B cell (primary cell): ENCODE measurements at regions not wholly inside any gene's neighbourhood (a gene's known extent, or its start where the extent isn't known, plus 50 kb on each side); places are given as distances from the start of the nearest gene placed in this dataset.

Experiments used
- ATAC-seq: fragments of 200-7000 bp; cut with Tn5 transposase; one replicate; pipeline ENCODE4 v1.10.0; 2021; ENCODE audit warnings: low read depth, mild to moderate bottlenecking, moderate number of reproducible peaks, moderate library complexity
- CTCF ChIA-PET: fragments of 350-600 bp; sonication (Branson Sonifier 250); formaldehyde crosslinking; loops from one replicate; lab custom pipeline; 2021; ENCODE audit warnings: antibody characterized with exemption, inconsistent platforms; lab: Charles Lee
- POLR2A ChIA-PET: fragments of 350-600 bp; sonication (Branson Sonifier 250); formaldehyde crosslinking; loops from one replicate; lab custom pipeline; 2021; ENCODE audit warnings: antibody characterized with exemption; lab: Charles Lee
- DNase-seq: peaks from one replicate; pipeline ENCODE4 v3.0.0; 2013
- H2AFZ ChIP-seq: 2 replicates; pipeline ENCODE4 v1.6.1; 2012; ENCODE audit warnings: mild to moderate bottlenecking, low read depth, low read length; ENCODE audit not compliant: insufficient read depth, poor library complexity, severe bottlenecking
- H3K27ac ChIP-seq, 2 donors: 1 replicate in 1 of 2; 2 replicates in 1 of 2; pipeline ENCODE4 v1.5.1; 2012 to 2013; ENCODE audit warnings: low read length in 2 of 2, mild to moderate bottlenecking in 2 of 2, moderate library complexity in 1 of 2
- H3K27me3 ChIP-seq, 4 experiments: fragments of 200-600 bp in 1 of 4; sonication (generic) in 1 of 4; replicated peaks in 1 of 4; 1 replicate in 2 of 4; 2 replicates in 2 of 4; pipeline versions ENCODE4 v1.6.1 to v1.7.0; 2013 to 2016; ENCODE audit warnings: low read length in 3 of 4, mild to moderate bottlenecking in 2 of 4, mixed read lengths in 1 of 4, moderate library complexity in 1 of 4; ENCODE audit not compliant: insufficient read depth in 4 of 4, control insufficient read depth in 3 of 4; ENCODE audit errors: control extremely low read depth in 1 of 4
- H3K36me3 ChIP-seq, 2 experiments: replicated peaks in 1 of 2; 1 replicate in 1 of 2; 2 replicates in 1 of 2; pipeline versions ENCODE4 v1.6.1 to v1.7.1; 2013; ENCODE audit warnings: low read length in 1 of 2; ENCODE audit not compliant: insufficient read depth in 2 of 2, control insufficient read depth in 1 of 2; ENCODE audit errors: control extremely low read depth in 1 of 2, extremely low read depth in 1 of 2
- H3K4me1 ChIP-seq, 2 donors: fragments of 200-600 bp in 1 of 2; sonication (generic) in 1 of 2; 1 replicate in 1 of 2; 2 replicates in 1 of 2; pipeline versions ENCODE4 v1.5.1 to v1.6.1; 2013 to 2017; ENCODE audit warnings: low read length in 2 of 2; ENCODE audit not compliant: control insufficient read depth in 2 of 2, insufficient read depth in 2 of 2
- H3K4me2 ChIP-seq: replicated peaks from 2 replicates; pipeline ENCODE3; 2012; ENCODE audit warnings: mild to moderate bottlenecking, low read depth, low read length; ENCODE audit not compliant: poor library complexity, severe bottlenecking
- H3K4me3 ChIP-seq, 5 experiments: fragments of 200-600 bp in 1 of 5; sonication (generic) in 1 of 5; 1 replicate in 3 of 5; 2 replicates in 2 of 5; pipeline versions ENCODE4 v1.5.1 to v1.7.0; 2011 to 2016; ENCODE audit warnings: low read length in 4 of 5, mild to moderate bottlenecking in 4 of 5, low read depth in 2 of 5, control low read depth in 1 of 5, moderate library complexity in 1 of 5; ENCODE audit not compliant: insufficient read depth in 1 of 5; ENCODE audit errors: control extremely low read depth in 1 of 5, extremely low read depth in 1 of 5
- H3K79me2 ChIP-seq: fragments of 200-600 bp; sonication (generic); one replicate; pipeline ENCODE4 v1.6.0; 2016; ENCODE audit warnings: low read length; ENCODE audit not compliant: control insufficient read depth, insufficient read depth
- H3K9ac ChIP-seq: fragments of 200-600 bp; sonication (generic); 2 replicates; pipeline ENCODE4 v1.6.1; 2017; ENCODE audit warnings: mild to moderate bottlenecking, low read length, moderate library complexity
- H3K9me3 ChIP-seq, 3 donors: one replicate each; pipeline versions ENCODE4 v1.6.1 to v1.7.1; 2013; ENCODE audit warnings: low read length in 2 of 3; ENCODE audit not compliant: control insufficient read depth in 2 of 3, insufficient read depth in 1 of 3; ENCODE audit errors: control extremely low read depth in 1 of 3
- H4K20me1 ChIP-seq: 2 replicates; pipeline ENCODE4 v1.6.0; 2012; ENCODE audit warnings: mild to moderate bottlenecking, low read length; ENCODE audit not compliant: insufficient read depth, control insufficient read depth, poor library complexity, severe bottlenecking
- H3K27ac Mint-ChIP-seq: one replicate; pipeline ENCODE4 v1.8.0; 2021; ENCODE audit warnings: mixed read lengths
- H3K27me3 Mint-ChIP-seq: one replicate; pipeline ENCODE4 v1.8.0; 2021; ENCODE audit warnings: mixed read lengths
- H3K4me1 Mint-ChIP-seq: one replicate; pipeline ENCODE4 v1.8.0; 2021; ENCODE audit warnings: mixed read lengths
- H3K4me3 Mint-ChIP-seq: one replicate; pipeline ENCODE4 v1.8.0; 2021; ENCODE audit warnings: mixed read lengths
- H3K9me3 Mint-ChIP-seq: one replicate; pipeline ENCODE4 v1.8.0; 2022; ENCODE audit warnings: mixed read lengths; ENCODE audit not compliant: insufficient read depth
- EZH2 ChIP-seq: IDR thresholded peaks from 2 replicates; pipeline ENCODE4 v1.6.1; 2012; ENCODE audit warnings: borderline replicate concordance, low read depth, mild to moderate bottlenecking, moderate library complexity, low read length; ENCODE audit not compliant: insufficient read depth, poor library complexity, severe bottlenecking
- WGBS: methylation state at CpG from one replicate; pipeline ENCODE4 v1.1.5; 2013; ENCODE audit warnings: missing lambda C conversion rate; ENCODE audit not compliant: insufficient coverage; 5-methylcytosine and 5-hydroxymethylcytosine counted together
- intact Hi-C: fragments of 100-400 bp; cut with micrococcal nuclease; formaldehyde crosslinking; loops from one replicate; pipeline ENCODE4 v1.10.0; 2022
- TF ChIP-seq, protein P1 (sequence below): fragments of 200-600 bp; IDR thresholded peaks from one replicate; pipeline ENCODE4 v1.8.0; 2022; ENCODE audit warnings: antibody characterized with exemption, mild to moderate bottlenecking

DNA sequence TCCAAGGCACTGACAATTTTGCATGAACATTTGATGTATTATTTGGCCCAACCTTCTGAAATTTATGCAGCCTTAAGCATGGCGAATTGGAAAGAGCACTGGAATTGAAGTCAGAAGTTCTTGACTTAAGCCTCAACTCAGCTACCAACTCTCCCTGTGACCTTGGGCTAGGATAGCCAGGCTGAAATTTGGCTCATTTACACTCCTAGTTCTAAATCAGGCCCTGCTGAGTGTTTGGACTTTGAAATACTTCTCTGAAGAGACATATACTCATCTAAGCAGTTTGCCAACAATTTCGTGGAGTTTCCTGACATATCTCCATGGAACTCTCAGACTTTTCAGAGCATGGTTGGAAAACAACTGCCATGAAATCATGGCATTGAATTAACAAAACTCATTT, 489.6 kb upstream of the PIK3C3 start:
- no peaks in the 10 kb centered on the region for H3K9me3 ChIP-seq
- H3K27ac ChIP-seq: no peak overlapping the region
- intact Hi-C loops: no loop called here
- ChIA-PET POLR2A (no interaction called here), CTCF (no interaction called here)
- H3K27me3 ChIP-seq: no peaks in the 10 kb centered on the region
- TF ChIP-seq EZH2: no peak
- TF ChIP-seq, protein P1, sequence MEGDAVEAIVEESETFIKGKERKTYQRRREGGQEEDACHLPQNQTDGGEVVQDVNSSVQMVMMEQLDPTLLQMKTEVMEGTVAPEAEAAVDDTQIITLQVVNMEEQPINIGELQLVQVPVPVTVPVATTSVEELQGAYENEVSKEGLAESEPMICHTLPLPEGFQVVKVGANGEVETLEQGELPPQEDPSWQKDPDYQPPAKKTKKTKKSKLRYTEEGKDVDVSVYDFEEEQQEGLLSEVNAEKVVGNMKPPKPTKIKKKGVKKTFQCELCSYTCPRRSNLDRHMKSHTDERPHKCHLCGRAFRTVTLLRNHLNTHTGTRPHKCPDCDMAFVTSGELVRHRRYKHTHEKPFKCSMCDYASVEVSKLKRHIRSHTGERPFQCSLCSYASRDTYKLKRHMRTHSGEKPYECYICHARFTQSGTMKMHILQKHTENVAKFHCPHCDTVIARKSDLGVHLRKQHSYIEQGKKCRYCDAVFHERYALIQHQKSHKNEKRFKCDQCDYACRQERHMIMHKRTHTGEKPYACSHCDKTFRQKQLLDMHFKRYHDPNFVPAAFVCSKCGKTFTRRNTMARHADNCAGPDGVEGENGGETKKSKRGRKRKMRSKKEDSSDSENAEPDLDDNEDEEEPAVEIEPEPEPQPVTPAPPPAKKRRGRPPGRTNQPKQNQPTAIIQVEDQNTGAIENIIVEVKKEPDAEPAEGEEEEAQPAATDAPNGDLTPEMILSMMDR: no peak
- no peak overlapping the region for H3K4me3 ChIP-seq
- DNase-seq (no peak), ATAC-seq (no peak)
- no peak overlapping the region for H3K27ac Mint-ChIP-seq
- no peak overlapping the region for H3K4me3 Mint-ChIP-seq
- H2AFZ ChIP-seq: no peak overlapping the region
- H4K20me1 ChIP-seq: no peaks in the 10 kb centered on the region
- H3K9ac ChIP-seq: no peak overlapping the region
- no peaks in the 10 kb centered on the region for H3K36me3 ChIP-seq
- no peaks in the 10 kb centered on the region for H3K4me1 Mint-ChIP-seq
- no peaks in the 10 kb centered on the region for H3K79me2 ChIP-seq
- H3K4me1 ChIP-seq: no peaks in the 10 kb centered on the region
- WGBS: 80% methylated on average over 1 of the region's 2 CpGs
- no peak overlapping the region for H3K4me2 ChIP-seq
- H3K27me3 Mint-ChIP-seq: no peaks in the 10 kb centered on the region
- H3K9me3 Mint-ChIP-seq: peaks cover 7% of the 10 kb centered on the region

DNA sequence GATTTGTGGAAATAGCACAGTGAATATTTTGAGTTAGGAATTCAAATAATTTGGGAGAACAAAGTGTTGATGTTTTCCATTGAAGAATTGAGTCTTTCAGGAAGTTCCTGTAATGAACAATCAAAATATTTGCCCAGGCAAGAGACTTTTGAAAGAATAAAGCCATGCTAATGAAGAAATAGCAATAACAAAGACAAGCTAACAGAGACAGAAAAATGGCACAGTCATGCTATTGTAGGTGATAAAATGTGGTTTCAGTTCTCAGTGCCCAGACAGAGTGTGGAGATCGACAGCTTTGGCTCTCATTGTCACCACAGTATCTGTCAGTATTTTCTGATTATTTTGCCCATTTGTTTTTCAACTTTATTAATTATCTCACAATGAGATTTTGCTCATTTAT, 490.8 kb upstream of the PIK3C3 start:
- no peak overlapping the region for H3K4me3 Mint-ChIP-seq
- TF ChIP-seq EZH2: no peak
- TF ChIP-seq, protein P1: no peak

More for the DNA sequence above, 490.8 kb upstream of the PIK3C3 start:
- H3K4me1 Mint-ChIP-seq: no peaks in the 10 kb centered on the region
- Histone ChIP-seq H3K9ac (no peak overlapping the region), H3K4me2 (no peak overlapping the region), H3K36me3 (no peaks in the 10 kb centered on the region), H2AFZ (no peak overlapping the region), H3K79me2 (no peaks in the 10 kb centered on the region), H4K20me1 (no peaks in the 10 kb centered on the region), H3K4me1 (no peaks in the 10 kb centered on the region), H3K4me3 (no peak overlapping the region), H3K27ac (no peak overlapping the region), H3K27me3 (no peaks in the 10 kb centered on the region), H3K9me3 (no peaks in the 10 kb centered on the region)
- intact Hi-C loops: no loop called here
- ATAC-seq (no peak), DNase-seq (no peak)
- peaks cover 7% of the 10 kb centered on the region for H3K9me3 Mint-ChIP-seq
- H3K27me3 Mint-ChIP-seq: no peaks in the 10 kb centered on the region
- no CpG with 5 or more reads among the region's 1 CpG for WGBS
- H3K27ac Mint-ChIP-seq: no peak overlapping the region
- CTCF ChIA-PET: no interaction called here
- POLR2A ChIA-PET: no interaction called here
